ENCODE measurements at regions not wholly inside any gene's neighbourhood (a gene's known extent, or its start where the extent isn't known, plus 50 kb on each side); places are given as distances from the start of the nearest gene placed in this dataset.

DNA sequence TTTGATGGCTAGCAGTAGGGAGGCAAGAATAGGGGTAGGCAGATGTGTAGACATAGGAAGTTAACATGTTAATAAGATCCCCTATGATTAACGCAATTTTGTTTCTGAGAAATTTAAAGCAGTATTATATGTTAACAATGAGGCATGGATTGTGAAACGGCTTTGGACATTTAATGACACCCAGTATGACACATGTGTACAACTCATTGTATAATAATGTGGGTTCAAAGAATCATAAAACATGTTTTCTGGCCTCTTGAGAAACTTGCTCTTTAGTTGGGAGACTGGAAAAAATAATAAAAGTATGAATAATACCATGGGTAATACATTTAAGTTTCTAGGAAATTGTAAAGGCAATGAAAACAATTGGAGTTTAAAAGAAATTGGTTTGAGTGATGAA is 332.1 kb upstream of the CDH20 start:
- Histone ChIP-seq H3K9ac (ENCODE audit: low read length) (no peak overlapping the region), H4K20me1 (ENCODE audit: insufficient read depth, low read length) (no peaks in the 10 kb centered on the region), H3K4me3 (ENCODE audit: low read depth, low read length, poor library complexity, severe bottlenecking) (no peak overlapping the region), H3K79me2 (ENCODE audit: insufficient read depth, low read length) (no peaks in the 10 kb centered on the region), H3K27me3 (ENCODE audit: insufficient read depth, low read length) (no peaks in the 10 kb centered on the region), H3K4me1 (ENCODE audit: insufficient read depth, low read length, severe bottlenecking) (peaks cover 25% of the 10 kb centered on the region), H3K4me2 (ENCODE audit: low read length) (no peak overlapping the region), H3F3A (ENCODE audit: insufficient read depth, low read length) (no peaks in the 10 kb centered on the region), H2AFZ (ENCODE audit: low read length) (no peak overlapping the region), H3K9me3 (ENCODE audit: low read length) (no peaks in the 10 kb centered on the region), H3K27ac (ENCODE audit: low read depth, low read length, poor library complexity, severe bottlenecking) (no peak overlapping the region), H3K36me3 (ENCODE audit: insufficient read depth, low read length) (no peaks in the 10 kb centered on the region), H3K9me2 (ENCODE audit: low read depth, low read length) (no peaks in the 10 kb centered on the region)
- no peak for TF ChIP-seq EZH2 (IDR thresholded peaks at IDR 0.05; ENCODE audit: borderline replicate concordance, low read length)
- TF ChIP-seq, protein P1, sequence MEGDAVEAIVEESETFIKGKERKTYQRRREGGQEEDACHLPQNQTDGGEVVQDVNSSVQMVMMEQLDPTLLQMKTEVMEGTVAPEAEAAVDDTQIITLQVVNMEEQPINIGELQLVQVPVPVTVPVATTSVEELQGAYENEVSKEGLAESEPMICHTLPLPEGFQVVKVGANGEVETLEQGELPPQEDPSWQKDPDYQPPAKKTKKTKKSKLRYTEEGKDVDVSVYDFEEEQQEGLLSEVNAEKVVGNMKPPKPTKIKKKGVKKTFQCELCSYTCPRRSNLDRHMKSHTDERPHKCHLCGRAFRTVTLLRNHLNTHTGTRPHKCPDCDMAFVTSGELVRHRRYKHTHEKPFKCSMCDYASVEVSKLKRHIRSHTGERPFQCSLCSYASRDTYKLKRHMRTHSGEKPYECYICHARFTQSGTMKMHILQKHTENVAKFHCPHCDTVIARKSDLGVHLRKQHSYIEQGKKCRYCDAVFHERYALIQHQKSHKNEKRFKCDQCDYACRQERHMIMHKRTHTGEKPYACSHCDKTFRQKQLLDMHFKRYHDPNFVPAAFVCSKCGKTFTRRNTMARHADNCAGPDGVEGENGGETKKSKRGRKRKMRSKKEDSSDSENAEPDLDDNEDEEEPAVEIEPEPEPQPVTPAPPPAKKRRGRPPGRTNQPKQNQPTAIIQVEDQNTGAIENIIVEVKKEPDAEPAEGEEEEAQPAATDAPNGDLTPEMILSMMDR (IDR thresholded peaks at IDR 0.05; ENCODE audit: low read length), result no peak

DNA sequence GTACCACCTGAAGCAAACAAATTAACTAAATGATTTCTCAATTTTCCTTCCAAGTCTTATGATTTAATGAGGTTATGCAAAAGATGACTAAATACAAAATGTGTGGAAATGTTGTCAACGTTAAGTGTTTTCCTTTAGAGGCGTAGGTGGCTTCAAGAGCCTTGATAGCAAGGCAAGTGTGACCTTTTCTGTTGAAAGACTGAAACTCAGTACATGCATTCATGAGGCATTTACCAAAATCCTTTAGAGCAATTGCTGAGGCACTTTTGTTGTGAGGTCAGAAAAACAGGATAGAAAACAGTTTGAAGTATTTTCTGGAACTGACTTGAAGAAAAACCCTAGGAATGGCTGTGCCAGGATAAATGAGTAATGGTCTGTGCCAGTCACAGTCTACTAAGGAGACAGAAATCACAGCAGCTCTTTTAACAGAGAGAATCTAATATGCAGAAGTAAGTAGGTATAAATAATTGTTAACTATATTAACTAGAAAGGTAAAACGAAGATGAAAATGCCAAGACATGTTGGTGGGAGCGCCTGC is 326.5 kb upstream of the CDH20 start:
- Histone ChIP-seq H2AFZ (ENCODE audit: low read length) (no peak overlapping the region), H3K36me3 (ENCODE audit: insufficient read depth, low read length) (no peaks in the 10 kb centered on the region), H3K9ac (ENCODE audit: low read length) (no peak overlapping the region), H3K4me3 (ENCODE audit: low read depth, low read length, poor library complexity, severe bottlenecking) (no peak overlapping the region), H3K27me3 (ENCODE audit: insufficient read depth, low read length) (no peaks in the 10 kb centered on the region), H3K4me1 (ENCODE audit: insufficient read depth, low read length, severe bottlenecking) (peaks cover 18% of the 10 kb centered on the region), H3K9me2 (ENCODE audit: low read depth, low read length) (no peaks in the 10 kb centered on the region), H4K20me1 (ENCODE audit: insufficient read depth, low read length) (no peaks in the 10 kb centered on the region), H3K9me3 (ENCODE audit: low read length) (no peaks in the 10 kb centered on the region), H3K27ac (ENCODE audit: low read depth, low read length, poor library complexity, severe bottlenecking) (no peak overlapping the region), H3K79me2 (ENCODE audit: insufficient read depth, low read length) (no peaks in the 10 kb centered on the region), H3F3A (ENCODE audit: insufficient read depth, low read length) (no peaks in the 10 kb centered on the region), H3K4me2 (ENCODE audit: low read length) (no peak overlapping the region)
- TF ChIP-seq EZH2 (IDR thresholded peaks at IDR 0.05; ENCODE audit: borderline replicate concordance, low read length), result no peak
- TF ChIP-seq, protein P1 (IDR thresholded peaks at IDR 0.05; ENCODE audit: low read length), result no peak

DNA sequence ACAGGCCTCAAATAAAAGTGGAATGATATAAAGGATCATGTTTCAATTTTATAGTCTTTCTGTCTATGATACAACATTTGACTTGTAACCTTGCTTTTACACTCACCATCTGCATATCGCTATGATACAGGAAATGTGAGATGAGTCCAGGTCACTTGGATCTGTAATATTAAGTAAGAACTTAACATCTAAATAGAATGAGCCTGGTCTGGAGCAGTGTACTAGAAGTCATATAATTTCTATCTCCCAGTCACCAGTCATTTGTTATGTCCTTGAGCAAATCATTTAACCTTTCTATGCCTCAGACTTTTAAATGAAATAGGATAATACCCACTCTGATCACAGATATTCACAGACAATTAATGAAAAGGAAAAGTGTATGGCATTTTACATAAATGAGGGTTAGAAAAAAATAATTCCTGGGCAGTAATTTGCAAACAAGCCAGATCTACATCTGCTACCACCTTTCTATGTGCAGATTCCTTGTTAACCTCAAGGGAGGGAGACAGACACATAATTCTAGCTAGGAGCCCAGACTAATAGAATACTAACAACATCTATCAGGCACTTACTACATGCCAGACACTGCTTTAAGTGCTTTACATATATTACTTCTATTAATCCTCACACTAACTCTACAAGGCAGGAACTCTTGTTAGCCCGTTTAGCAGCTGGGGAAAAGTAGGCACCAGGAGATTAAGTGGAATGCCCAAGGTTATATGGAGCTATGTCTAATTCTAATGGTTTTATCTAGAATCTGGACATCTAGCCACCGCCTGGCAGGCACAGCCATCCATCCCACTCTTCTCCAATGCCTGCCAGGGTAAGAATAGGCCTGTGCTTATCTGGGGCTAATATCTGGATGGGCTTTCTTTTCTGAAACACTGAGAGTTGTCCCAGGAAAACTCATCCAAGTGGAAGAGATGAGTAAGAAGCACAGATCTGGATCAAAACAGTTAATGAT is 313.6 kb upstream of the CDH20 start:
- H4K20me1 ChIP-seq (ENCODE audit: insufficient read depth, low read length), result no peaks in the 10 kb centered on the region
- H3K27ac ChIP-seq (ENCODE audit: low read depth, low read length, poor library complexity, severe bottlenecking), result no peak overlapping the region
- H3K4me1 ChIP-seq (ENCODE audit: insufficient read depth, low read length, severe bottlenecking), result peaks cover 12% of the 10 kb centered on the region
- H3F3A ChIP-seq (ENCODE audit: insufficient read depth, low read length), result no peaks in the 10 kb centered on the region
- no peaks in the 10 kb centered on the region for H3K36me3 ChIP-seq (ENCODE audit: insufficient read depth, low read length)
- no peak overlapping the region for H3K9ac ChIP-seq (ENCODE audit: low read length)
- H3K4me3 ChIP-seq (ENCODE audit: low read depth, low read length, poor library complexity, severe bottlenecking), result no peak overlapping the region
- no peaks in the 10 kb centered on the region for H3K9me2 ChIP-seq (ENCODE audit: low read depth, low read length)
- no peak overlapping the region for H2AFZ ChIP-seq (ENCODE audit: low read length)
- H3K9me3 ChIP-seq (ENCODE audit: low read length), result no peaks in the 10 kb centered on the region; the same call in 1 of the 2 replicates
- H3K27me3 ChIP-seq (ENCODE audit: insufficient read depth, low read length), result no peaks in the 10 kb centered on the region
- H3K4me2 ChIP-seq (ENCODE audit: low read length), result no peak overlapping the region
- H3K79me2 ChIP-seq (ENCODE audit: insufficient read depth, low read length), result no peaks in the 10 kb centered on the region
- TF ChIP-seq, protein P1 (IDR thresholded peaks at IDR 0.05; ENCODE audit: low read length), result no peak
- TF ChIP-seq EZH2 (IDR thresholded peaks at IDR 0.05; ENCODE audit: borderline replicate concordance, low read length), result no peak

All from OCI-LY1 (cell line).